ENCODE measurements at regions not wholly inside any gene's neighbourhood (a gene's known extent, or its start where the extent isn't known, plus 50 kb on each side); places are given as distances from the start of the nearest gene placed in this dataset.
"Not testable (repeated sequence)": the region's sequence is repeated elsewhere in the genome, so short reads cannot be mapped to it uniquely, and the experiment has no call there.

DNA sequence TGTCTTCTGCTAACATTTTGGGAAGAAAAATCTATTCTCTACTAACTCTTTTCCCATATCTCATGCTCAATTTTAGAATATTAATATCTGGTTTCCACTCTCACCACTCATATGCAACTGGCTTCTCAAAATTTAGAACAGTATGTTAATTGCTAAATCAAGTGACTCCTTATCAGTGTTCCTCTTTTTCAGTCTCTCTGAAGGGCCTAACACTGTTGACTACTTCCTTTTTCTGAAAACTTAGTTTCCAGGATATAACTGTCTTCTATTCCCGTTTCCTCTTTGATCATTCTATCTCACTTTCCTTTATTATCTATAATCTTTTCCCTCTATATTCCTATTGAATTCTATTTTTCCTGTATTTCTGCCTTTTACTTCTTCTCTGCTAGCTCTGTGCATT, 1717.2 kb upstream of the C9orf72 start:
- no peak for DNase-seq

DNA sequence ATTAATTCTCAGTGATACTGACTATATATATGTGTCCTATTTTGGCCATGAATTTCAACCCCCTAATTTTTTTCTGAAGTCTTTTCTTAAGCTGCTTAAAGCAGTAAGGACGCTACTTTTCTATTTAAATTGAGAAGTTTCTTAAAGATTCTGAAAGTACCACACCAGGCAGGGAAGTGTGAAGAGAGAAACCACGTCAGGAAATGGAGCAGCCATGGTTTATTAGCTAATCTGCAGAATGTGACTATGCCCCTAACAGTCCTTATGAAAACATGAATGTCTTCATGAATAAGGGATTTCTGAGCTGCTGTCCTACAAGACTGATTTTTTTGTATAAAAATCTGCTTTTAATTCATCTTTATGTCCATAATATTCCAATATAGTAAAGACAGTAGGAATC, 1724.3 kb upstream of the C9orf72 start:
- no peak for DNase-seq

DNA sequence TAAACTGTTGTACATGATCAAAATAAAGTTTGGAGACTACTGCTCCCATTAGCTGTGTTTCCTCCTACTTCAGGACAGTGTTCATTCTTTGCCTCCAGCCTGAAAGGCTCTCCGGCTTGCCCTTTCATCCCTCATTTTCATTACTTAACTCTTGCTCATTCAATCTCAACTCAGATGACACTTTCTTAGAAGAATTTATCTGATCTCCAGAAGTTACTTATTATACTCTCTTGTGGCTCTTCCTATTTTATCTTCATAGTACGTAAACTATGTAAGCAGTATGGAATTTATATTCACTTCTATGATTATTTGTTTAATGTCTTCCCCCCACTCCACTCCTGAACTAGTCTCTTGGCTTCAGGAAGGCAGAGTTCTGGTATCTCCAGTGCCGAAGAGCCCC, 1737.9 kb upstream of the C9orf72 start:
- no peak for DNase-seq

DNA sequence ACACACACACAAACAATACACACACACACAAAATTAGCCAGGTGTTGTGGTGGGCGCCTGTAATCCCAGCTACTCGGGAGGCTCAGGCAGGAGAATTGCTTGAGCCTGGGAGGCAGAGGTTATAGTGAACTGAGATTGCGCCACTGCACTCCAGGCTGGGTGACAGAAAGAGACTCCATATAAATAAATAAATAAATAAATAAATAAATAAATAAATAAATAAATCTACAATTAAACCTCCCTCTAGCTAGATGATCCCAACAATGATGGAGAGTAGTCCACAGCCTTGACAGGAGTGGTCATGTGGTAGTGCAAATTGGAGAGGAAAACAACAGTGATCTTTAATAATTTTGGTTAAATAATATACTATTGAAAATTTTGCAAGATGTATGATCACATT, 1739.0 kb upstream of the C9orf72 start:
- DNase-seq, result no peak

DNA sequence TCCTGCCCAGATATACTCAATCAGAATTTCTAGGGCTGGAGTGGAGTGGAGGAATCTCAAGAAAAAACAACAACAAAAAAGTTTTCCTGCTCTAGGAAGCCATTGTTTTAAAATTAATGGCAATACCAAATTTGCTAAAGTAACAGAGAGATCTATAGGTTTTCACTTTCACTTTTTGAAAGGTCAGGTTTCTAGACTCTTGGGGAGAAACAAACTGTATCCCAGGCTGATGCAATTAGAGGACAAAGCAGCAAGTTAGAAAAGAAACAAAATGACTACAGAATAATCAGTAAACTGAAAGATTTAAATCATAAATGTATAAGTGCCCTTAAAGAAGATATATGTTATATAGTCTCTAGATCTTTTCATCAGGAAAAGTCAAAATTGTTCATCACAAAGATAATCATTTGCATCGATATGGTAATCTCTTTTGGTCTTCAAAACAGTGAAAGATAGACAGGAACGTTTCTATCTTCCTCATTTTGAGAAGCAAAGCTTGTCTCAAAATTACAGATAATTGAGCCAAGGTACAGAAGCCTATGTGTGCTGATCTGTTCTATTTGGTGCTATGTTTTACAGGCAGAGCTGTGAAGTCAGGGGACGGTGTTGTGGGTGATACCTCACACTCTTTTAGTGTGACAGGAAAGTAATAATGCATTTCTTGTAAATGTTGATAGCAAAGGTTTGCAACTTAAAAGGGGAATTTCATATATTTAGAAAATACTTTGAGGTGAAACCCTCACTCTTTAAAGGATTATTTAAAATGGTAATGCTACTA, 1746.6 kb upstream of the C9orf72 start:
- DNase-seq, result no peak

DNA sequence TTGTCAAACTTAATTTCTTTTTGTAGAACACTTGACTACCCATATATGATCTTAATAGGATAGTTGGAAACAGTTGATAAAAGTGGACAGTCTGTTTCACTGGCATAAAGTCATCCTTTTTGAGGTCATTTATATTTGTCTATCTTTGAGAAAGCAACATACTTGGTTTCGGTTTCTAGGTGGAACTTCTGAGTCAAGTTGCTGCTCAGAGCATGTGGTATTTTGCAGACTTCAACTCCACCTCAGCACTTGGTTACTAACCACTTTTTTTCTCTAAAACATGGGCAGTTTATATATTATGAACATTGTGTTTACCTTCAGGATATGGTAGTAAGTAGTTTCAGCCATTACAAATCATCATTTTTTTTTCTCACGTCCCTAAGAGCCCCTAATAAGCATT, 1749.0 kb upstream of the C9orf72 start:
- DNase-seq, result no peak

DNA sequence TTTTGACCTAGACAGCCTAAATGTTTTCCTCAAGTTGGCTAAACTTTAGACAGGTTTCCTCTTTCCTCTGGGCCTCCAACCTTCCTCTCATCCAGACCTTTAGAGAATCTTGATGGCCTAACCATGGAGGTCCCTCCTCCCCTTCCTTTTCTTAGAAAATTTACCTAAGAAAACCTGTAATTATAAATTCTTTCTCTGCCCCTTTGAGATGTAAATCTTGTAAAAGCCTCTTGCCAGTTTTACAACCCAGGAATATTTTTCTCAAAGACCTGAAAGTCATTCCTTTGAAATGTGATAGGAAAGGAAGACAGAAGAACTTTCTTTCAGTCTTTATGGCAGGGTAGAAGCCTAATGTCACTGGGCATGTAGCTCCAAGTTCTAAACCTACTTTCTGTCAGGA, 1752.6 kb upstream of the C9orf72 start:
- DNase-seq, result no peak

DNA sequence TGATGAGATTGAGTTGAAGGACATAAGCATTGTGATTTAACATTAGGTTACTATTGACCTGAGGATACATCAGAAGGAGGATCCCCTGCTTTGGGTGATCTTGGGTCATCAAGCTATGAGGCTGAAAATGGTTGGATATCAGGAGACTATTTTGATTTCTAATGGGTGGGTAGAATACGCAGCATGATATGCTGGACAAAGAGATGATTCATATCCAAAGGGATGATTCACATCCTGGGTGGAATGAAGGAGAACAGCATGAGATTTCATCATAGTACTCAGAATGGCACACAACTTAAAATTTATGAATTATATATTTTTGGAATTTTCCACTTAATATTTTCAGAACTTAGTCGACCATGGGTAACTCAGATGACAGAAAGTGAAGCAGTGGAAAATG, 1759.5 kb upstream of the C9orf72 start:
- DNase-seq, result no peak

DNA sequence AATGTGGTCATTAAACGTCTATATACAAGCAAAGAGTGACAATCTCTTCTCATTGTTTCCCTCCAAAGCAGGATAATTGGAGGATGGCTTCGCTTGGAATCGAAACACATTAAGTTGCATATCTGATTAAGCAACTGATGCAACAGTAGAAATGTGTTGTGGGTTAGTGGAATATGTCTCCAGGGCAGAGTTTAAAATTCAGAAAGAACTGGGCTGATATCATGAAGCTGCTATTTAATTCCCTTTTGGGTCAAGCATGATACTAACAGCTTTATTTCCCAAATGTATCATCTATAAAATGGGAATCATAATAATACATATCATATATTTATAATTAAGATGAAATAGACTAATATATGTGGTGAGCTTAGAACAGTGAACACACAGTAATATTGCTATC, 1763.0 kb upstream of the C9orf72 start:
- no peak for DNase-seq

DNA sequence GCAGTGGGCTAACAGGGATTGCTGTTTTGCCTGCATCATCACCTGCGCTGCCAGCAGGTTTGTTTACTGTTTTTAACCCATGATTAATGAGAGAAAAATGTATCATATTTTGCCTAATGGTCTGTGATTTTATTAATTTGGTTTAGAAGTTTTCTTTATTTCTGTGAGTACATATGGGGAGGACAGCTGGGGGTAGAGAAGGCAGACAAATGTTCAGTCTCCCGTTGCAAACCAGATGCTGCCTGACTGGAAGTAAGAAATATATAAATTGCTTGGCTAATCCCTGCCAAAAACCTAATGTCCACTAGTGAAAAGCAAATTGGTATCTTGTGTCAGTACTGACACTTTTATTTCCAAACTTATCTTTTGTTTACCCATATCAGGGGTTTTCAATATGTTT, 1766.1 kb upstream of the C9orf72 start:
- DNase-seq, result no peak

DNA sequence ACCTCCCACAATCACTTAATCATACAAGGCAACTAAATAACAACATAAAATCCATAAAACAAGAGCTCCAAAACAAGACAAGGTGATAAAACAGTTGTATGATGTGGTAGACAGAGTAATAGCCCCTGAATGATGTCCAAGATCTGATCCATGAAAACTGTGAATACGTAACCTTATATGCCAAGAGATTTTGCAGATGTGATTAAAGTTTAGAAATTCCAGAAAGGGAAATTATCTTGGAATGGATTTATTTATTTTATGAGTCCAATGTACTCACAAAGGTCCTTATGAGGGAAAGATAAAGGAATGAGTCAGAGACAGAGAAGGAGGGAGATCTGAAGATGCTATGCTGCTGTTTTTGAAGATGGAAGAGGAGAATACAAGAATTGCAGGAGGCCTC, 1775.7 kb upstream of the C9orf72 start:
- no peak for DNase-seq

DNA sequence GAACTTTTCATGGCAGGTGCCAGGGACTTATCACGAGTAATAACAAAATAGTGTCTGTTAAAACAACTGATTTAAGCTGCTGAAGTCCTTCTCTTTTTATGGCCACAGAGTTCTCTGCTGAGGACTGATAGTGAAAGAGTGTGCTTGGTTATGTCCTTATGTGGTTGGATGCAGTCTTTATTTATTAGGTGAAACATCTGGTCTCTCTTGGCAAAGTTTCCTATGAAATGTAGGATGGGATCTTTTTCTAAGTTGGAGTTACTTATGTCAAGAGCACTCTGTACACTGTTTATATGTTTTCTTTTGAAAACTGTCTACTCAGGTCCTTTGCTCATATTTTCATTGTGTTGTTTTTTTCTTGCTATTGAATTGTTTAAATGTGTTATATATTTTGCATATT, 1816.1 kb upstream of the C9orf72 start:
- DNase-seq, result no peak

DNA sequence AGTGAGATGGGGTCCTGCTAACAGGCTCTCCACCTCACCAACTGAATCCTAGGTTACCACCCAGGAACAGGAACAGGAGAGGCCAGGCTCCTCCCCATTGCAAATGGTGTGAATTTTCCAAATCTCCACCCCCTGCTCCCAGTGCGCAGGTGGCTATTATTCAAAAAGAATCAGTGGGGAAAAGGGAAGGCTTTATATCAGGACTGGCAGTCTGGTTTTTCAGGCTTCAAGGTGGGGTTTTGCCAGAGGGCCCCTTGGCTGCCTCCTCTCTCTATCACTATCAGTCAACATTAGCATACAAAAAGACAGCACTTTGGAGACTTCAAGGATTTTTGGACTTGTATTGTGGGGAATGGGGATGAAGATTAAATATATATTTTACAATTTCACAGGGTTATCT, 1817.6 kb upstream of the C9orf72 start:
- no peak for DNase-seq

DNA sequence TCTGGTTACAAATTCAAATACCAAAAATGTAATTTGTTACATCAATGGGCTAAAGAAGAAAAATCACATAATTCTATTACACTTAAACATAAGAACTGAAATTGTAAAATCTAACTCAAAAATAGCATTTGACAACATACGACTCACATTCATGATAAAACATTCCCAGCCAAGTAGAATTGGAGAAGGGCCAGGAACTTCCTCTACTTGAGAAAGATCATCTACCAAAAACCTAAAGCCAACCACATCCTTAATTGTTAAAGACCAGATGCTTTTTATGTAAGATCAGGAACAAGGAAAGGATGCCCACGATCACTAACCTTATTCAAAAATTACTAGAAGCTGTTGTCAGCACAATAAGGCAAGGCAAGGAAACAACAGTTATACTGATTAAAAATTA, 1819.8 kb upstream of the C9orf72 start:
- DNase-seq, result no peak

DNA sequence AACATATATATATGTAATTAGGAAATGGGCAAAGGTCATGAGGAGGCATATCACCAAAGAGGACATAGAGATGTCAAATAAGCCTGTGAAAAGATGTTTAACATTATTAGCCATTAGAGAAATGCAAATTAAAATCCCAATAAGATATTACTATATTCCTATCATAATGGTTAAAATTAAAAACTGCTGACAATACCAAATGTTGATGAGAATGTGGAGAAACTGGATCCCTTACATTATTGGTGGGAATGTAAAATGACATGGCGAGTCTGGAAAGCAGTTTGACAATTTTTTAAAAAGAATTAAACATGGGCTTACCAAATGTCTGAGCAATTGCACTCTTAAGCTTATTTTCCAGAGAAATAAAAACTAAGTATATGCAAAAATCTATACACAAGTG, 1821.6 kb upstream of the C9orf72 start:
- no peak for DNase-seq

DNA sequence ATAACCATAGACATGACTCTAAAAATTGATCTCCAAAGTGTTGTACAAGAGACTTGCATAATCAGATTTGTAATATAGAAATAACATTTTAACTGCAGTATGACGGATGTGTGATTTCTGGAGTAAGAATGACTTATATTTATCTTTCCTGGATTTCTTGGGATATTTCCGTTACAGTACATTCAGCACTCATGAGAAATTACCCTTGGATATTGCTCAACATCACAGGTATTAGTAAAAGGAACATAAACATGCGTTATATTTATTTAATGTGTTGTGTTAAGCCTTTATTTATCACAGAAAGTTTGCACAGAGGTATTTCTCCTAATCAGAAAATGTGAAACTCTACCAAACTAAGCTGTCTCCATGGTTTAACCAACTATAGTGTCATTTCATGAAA, 1823.9 kb upstream of the C9orf72 start:
- no peak for DNase-seq

DNA sequence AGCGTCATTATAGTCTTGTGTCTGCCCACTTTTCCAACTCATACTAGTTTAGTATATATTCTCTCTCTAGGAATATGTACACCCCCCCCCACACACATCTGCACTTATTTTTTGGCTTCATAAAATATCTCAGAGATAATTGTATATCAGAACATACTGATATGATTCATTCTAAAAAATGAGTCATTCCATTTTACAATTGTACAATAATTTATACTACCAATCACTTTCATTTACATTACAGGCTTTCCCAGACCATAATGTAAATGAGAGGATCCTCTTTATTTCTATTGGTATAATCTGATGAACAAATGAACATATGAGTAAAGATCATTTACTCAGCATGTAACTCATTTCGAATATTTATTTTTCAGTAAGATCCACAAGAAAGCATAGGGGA, 1842.9 kb upstream of the C9orf72 start:
- no peak for DNase-seq

DNA sequence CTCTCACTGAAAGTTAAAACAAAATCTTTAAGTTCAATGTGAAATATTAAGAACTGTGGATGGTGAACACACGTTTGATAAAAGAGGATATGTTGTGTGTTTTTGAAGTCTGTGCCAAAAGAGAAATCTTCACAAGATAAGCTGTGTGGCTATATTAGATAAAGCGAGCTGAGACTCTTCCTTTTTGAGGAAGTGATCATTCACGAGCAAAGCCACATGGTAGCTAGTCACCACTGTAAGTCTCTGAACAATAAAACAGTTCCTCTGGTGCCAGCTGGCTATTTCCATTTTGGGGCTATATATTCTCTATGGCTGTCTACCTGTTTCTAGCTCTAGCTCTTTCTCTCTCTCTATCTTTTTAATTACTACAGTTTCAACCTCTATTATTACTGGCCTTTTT, 1849.2 kb upstream of the C9orf72 start:
- no peak for DNase-seq

DNA sequence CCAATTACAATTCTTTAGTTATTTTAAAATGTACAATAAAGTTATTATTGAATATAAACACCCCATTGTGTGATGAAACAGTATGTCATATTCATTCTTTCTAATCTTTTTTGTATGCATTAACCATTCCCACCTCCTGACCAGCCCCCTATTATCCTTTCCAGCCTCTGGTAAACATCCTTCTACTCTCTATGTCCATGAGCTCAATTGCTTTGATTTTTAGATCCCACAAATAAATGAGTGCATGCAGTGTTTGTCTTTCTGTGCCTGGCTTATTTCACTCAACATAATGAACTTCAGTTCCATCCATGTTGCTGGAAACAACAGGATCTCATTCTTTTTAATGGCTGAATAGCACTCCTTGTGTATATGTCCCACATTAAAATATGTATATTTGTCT, 1858.9 kb upstream of the C9orf72 start:
- no peak for DNase-seq

DNA sequence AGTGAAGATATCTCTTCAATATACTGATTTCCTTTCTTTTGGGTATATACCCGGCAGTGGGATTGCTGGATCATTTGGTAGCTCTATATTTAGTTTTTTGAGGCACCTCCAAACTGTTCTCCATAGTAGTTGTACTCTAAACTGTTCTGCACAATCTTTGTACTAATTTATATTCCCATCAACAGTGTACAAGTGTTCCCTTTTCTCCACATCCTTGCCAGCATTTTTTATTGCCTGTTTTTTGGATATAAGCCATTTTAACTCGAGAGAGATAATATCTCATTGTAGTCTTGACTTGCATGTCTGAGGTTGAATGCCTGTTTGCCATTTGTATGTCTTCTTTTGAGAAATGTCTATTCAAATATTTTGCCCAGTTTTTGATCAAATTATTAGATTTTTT, 1859.4 kb upstream of the C9orf72 start:
- DNase-seq, result not testable (repeated sequence)

DNA sequence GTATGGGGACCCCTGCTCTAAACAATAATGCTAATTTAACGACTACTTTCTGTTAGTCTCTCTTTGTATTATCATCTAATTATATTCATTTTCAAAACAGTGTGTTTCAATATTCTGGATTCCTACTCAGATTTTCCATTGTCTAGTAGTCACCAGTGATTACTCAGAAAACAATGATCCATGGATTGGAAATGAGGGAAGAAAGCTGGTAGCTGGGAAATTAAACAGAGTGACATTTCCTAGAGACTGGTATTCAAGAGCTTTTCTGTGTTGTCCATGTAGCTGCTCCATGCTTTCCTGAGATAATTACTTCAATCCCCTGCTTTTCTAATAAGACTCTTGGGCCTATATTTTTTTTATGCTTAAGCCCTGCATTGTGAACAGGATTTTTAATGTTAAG, 1862.1 kb upstream of the C9orf72 start:
- no peak for DNase-seq

DNA sequence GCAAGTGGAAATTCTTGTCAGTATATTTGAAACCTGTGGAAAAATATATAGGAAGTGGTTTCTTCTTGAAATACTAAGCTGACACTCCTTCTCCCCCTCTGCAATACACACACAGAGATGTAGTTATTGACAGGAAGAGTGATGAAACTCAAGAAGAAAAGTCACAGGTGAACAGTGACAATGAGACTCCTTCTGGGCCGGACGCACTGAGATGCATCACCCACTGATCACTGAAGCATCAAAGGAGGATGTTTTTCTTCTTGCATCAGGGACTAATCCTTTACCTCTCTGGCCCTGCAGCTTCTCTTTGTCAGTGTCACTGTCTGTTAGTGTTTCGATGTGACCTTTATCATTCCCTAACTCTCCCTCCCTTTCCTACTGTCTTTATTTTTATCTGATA, 1864.2 kb upstream of the C9orf72 start:
- no peak for DNase-seq

DNA sequence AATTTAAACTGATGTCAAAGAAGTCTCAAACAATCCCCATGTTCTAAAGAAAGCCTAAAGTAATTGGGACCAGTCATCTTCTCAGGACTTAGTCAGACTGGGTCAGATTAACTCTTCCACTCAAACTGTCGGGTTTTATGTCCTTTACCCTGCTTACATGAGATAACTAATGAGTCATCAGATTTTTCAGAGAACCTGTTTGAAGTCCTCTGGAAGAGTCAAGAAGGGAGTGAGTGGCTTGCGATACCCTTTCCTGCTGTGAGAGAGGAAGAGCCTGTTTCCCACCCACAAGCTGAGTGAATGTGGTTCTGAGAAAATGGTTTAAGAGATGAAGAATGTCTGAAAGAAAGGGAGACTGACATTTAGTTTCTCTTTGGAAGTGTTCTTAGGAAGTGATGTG, 1866.7 kb upstream of the C9orf72 start:
- no peak for DNase-seq

DNA sequence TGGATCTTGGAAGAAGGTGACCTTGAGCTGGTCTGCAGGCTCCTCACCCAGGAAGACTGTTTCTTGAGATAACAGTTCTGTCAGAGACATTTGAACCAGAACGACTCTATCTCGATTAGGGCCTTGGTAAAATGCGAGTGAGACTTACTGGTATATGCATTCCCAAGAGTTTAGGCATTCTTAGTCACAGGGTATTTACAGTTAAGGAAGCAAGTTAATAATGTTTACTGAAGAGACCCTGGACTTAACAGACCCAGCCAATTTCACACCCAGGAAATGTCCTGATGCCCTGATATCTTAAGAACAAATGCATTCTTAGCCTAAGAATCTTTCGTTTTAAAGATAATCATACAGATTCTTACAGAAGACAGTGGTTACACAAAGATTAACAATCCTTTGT, 1867.2 kb upstream of the C9orf72 start:
- DNase-seq, result no peak

DNA sequence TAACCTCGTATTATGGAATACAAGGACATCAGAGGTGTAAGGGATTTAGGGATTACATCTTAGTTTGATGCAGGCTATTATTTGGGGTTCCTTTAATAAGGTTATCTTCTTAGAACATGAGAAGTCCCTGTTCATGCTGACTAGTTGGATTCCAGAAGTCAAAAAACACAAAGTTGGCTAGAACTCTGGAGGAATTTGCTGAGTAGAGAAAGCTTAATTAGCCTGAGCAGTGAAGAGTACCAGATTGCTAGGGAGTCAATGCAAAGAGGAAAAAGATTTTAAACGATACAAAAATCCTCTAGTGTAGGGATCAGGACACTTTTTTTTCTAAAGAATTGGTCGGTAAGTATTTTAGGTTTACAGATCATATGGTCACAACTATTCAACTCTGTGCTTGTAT, 1872.5 kb upstream of the C9orf72 start:
- no peak for DNase-seq

DNA sequence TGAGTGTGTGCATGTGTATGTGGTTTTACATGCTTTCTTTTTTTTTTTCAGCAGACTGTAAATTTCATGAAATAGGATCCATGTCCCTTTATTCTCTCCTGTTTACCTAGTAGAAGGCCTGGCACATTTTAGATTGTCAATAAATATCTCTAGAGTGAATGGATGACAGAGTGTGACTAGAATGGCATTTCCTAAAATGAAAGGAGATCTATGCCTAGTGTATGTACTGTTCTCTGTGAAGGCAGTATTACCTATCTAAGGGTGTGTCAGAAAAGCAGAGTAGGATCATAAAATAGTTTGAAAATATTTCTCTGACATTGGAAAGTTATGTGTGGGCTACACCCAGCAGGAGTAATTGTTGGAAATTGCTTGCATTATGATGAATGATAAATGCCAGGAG, 1876.0 kb upstream of the C9orf72 start:
- DNase-seq, result no peak
